ENCODE measurements at regions not wholly inside any gene's neighbourhood (a gene's known extent, or its start where the extent isn't known, plus 50 kb on each side); places are given as distances from the start of the nearest gene placed in this dataset.

DNA sequence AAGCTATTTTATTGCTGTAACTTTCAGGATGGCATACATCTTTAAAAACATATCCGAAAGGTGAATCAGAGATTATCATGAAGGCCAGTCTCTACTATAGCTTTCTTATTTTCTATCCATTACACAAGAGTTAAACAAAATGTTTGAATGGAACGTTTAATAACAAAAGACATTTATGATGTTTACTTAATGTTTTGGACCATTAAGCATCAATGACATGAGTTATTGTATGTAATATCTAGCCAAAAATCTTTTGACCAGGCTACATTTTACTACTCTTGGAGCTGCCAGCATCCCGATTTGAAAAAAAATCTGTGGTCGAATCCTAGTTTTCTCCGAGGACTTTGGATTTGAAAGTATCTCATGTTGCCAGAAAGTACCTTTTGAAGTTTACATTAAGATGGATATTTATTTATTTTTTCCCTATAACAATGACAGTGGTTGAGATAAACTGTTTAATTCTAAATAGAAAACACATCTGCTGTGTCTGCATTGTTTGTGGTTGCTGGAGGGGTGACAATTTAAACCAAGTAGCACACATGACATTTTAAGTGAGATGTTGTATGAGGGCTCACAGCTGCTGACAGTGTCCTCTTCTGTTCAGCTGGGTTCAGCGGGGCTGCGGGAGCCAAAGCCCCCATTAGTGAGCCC lies 293.7 kb upstream of the TCF21 start:
- no peaks in the 10 kb centered on the region for H3K27me3 ChIP-seq (ENCODE audit: low read length)
- no peaks in the 10 kb centered on the region for H3K9me3 ChIP-seq (ENCODE audit: low read length)
- H3K4me1 ChIP-seq (ENCODE audit: low read length), result no peaks in the 10 kb centered on the region
- no peak overlapping the region for H2AFZ ChIP-seq (ENCODE audit: low read length)
- no peak overlapping the region for H3K27ac ChIP-seq (ENCODE audit: low read length)
- no peaks in the 10 kb centered on the region for H3K79me2 ChIP-seq (ENCODE audit: low read length)
- H3K9ac ChIP-seq (ENCODE audit: low read length), result no peak overlapping the region
- H3K4me2 ChIP-seq (ENCODE audit: low read depth, low read length, poor library complexity, severe bottlenecking), result no peak overlapping the region
- H3K9me2 ChIP-seq (replicated peaks; ENCODE audit: insufficient read depth, low read length), result no peaks in the 10 kb centered on the region
- no peak overlapping the region for H3K4me3 ChIP-seq (ENCODE audit: low read length)
- DNase-seq, result no peak
- H4K20me1 ChIP-seq (ENCODE audit: insufficient read depth, low read depth, low read length), result no peaks in the 10 kb centered on the region
- no peaks in the 10 kb centered on the region for H3K36me3 ChIP-seq (ENCODE audit: insufficient read depth, low read length)

DNA sequence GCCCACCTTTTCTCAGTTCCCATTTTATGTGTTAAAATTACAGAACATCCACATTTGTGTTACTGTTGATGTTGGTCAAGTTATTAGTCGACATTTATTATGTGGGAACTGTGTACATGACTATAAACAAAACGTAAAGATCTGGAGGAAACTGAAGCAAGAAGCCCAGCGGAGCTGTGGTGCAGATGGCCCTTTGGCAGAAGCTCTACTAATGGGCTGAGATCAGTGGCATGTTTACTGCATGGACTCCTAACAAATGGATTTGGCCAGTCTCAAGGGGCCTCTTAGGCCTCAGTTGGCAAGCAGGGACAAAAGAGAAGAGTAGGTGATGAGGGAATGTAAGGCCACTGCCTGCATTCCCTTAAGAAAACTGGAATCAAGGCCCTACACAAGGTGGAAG lies 282.1 kb upstream of the TCF21 start:
- no peaks in the 10 kb centered on the region for H3K36me3 ChIP-seq (ENCODE audit: insufficient read depth, low read length)
- no peaks in the 10 kb centered on the region for H3K9me3 ChIP-seq (ENCODE audit: low read length)
- no peaks in the 10 kb centered on the region for H3K79me2 ChIP-seq (ENCODE audit: low read length)
- no peak overlapping the region for H3K9ac ChIP-seq (ENCODE audit: low read length)
- no peak overlapping the region for H3K27ac ChIP-seq (ENCODE audit: low read length)
- H3K4me1 ChIP-seq (ENCODE audit: low read length), result no peaks in the 10 kb centered on the region
- no peak for DNase-seq
- H4K20me1 ChIP-seq (ENCODE audit: insufficient read depth, low read depth, low read length), result no peaks in the 10 kb centered on the region
- no peak overlapping the region for H3K4me3 ChIP-seq (ENCODE audit: low read length)
- no peaks in the 10 kb centered on the region for H3K27me3 ChIP-seq (ENCODE audit: low read length)
- no peak overlapping the region for H3K4me2 ChIP-seq (ENCODE audit: low read depth, low read length, poor library complexity, severe bottlenecking)
- H3K9me2 ChIP-seq (replicated peaks; ENCODE audit: insufficient read depth, low read length), result no peaks in the 10 kb centered on the region
- H2AFZ ChIP-seq (ENCODE audit: low read length), result no peak overlapping the region

DNA sequence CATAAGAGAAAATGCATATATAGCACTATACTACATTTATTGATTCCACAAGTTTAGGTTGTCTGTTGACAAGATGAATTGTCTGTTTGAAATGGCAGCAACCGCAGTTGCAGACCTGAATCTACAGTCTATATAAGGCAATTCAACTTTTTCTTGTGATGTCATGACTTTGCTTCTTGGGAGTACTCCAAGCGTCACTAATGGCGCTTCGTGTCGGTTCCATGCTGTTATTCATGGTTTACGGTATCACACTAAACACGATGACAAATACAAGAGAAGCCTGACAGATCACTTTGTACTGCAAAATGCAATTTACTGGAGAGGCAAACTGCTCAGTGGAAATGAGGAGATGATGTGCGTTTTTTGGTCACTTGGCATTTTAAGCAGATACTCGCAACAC lies 280.3 kb upstream of the TCF21 start:
- H3K9me2 ChIP-seq (replicated peaks; ENCODE audit: insufficient read depth, low read length), result no peaks in the 10 kb centered on the region
- H3K36me3 ChIP-seq (ENCODE audit: insufficient read depth, low read length), result no peaks in the 10 kb centered on the region
- H3K9me3 ChIP-seq (ENCODE audit: low read length), result no peaks in the 10 kb centered on the region
- no peak overlapping the region for H3K9ac ChIP-seq (ENCODE audit: low read length)
- no peak overlapping the region for H3K4me2 ChIP-seq (ENCODE audit: low read depth, low read length, poor library complexity, severe bottlenecking)
- no peaks in the 10 kb centered on the region for H3K79me2 ChIP-seq (ENCODE audit: low read length)
- no peaks in the 10 kb centered on the region for H3K4me1 ChIP-seq (ENCODE audit: low read length)
- no peak overlapping the region for H3K4me3 ChIP-seq (ENCODE audit: low read length)
- H2AFZ ChIP-seq (ENCODE audit: low read length), result no peak overlapping the region
- H3K27ac ChIP-seq (ENCODE audit: low read length), result no peak overlapping the region
- DNase-seq, result no peak
- H3K27me3 ChIP-seq (ENCODE audit: low read length), result no peaks in the 10 kb centered on the region
- H4K20me1 ChIP-seq (ENCODE audit: insufficient read depth, low read depth, low read length), result no peaks in the 10 kb centered on the region

DNA sequence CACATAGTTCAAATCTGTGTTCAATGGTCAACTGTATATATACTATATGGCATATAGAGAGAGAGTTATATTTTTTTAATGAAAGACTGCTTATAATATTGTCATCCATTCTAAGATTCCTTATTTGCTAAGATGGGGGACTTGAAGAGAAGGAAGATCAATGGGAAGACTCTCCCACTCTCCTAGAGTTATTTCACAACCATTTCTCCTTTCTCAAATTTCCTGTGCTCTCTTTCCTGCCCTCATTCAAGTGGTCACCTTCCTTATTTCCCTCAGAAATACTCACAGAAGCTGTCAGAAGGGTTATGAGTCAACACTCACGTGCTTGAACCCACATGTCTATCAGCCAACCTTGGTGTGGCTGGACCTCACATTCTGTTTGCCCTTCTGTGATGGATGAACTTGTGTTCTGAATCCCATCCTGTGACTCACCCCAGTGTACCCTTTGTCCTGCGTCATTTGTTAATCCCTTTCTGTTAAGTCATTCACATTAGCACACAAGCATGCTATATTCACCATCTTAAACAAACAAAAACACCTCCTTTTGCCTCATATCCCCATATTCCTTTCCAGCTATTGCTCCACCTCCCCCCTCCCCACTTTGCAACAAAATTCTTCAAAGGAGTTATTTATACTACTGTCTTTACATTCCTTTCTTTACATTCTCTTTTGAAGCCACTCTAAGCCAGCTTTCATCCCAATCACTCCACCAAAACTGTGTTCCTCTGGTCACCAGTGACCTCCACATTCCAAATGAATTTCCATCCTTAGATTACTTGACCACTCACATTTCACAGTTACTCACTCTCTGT lies 279.3 kb upstream of the TCF21 start:
- Histone ChIP-seq H3K9me3 (ENCODE audit: low read length) (no peaks in the 10 kb centered on the region), H3K36me3 (ENCODE audit: insufficient read depth, low read length) (no peaks in the 10 kb centered on the region), H3K27ac (ENCODE audit: low read length) (no peak overlapping the region), H3K4me3 (ENCODE audit: low read length) (no peak overlapping the region), H3K4me2 (ENCODE audit: low read depth, low read length, poor library complexity, severe bottlenecking) (no peak overlapping the region), H4K20me1 (ENCODE audit: insufficient read depth, low read depth, low read length) (no peaks in the 10 kb centered on the region), H3K9me2 (replicated peaks; ENCODE audit: insufficient read depth, low read length) (no peaks in the 10 kb centered on the region), H3K27me3 (ENCODE audit: low read length) (no peaks in the 10 kb centered on the region), H2AFZ (ENCODE audit: low read length) (no peak overlapping the region), H3K79me2 (ENCODE audit: low read length) (no peaks in the 10 kb centered on the region), H3K4me1 (ENCODE audit: low read length) (no peaks in the 10 kb centered on the region), H3K9ac (ENCODE audit: low read length) (no peak overlapping the region)
- DNase-seq, result no peak

DNA sequence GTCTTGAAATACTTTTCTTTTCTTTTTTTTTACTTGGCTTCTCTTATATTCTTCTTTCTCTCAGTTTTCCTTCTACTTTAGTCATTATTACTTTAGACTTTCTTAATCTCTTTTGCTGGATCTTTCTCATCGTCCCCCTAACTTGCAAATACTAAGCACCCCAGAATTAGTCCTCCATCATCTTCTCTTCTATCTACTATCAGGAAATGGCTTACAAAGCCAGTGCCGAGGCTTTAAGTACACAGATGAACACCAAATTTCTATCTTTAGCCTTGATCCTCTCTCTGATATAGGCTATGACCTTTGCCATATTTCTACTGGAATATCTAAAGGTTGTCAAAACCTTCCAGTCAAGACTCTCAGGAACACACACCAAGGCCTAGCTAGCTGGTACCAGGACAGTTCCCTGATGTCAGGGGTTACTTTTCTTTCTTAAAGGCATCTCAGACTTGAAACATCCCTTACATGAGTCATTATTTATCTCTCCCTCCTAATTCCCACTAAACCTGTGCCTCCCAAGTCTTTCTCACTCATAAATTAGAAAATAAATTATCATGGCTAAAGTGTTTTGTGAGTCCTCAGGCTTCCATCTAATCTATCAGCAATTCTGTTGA lies 278.6 kb upstream of the TCF21 start:
- H3K4me2 ChIP-seq (ENCODE audit: low read depth, low read length, poor library complexity, severe bottlenecking), result no peak overlapping the region
- no peak for DNase-seq
- no peak overlapping the region for H2AFZ ChIP-seq (ENCODE audit: low read length)
- H3K4me3 ChIP-seq (ENCODE audit: low read length), result no peak overlapping the region
- no peaks in the 10 kb centered on the region for H3K27me3 ChIP-seq (ENCODE audit: low read length)
- no peaks in the 10 kb centered on the region for H3K36me3 ChIP-seq (ENCODE audit: insufficient read depth, low read length)
- H3K27ac ChIP-seq (ENCODE audit: low read length), result no peak overlapping the region
- no peaks in the 10 kb centered on the region for H3K79me2 ChIP-seq (ENCODE audit: low read length)
- H3K9me3 ChIP-seq (ENCODE audit: low read length), result no peaks in the 10 kb centered on the region
- no peak overlapping the region for H3K9ac ChIP-seq (ENCODE audit: low read length)
- H4K20me1 ChIP-seq (ENCODE audit: insufficient read depth, low read depth, low read length), result no peaks in the 10 kb centered on the region
- no peaks in the 10 kb centered on the region for H3K4me1 ChIP-seq (ENCODE audit: low read length)
- H3K9me2 ChIP-seq (replicated peaks; ENCODE audit: insufficient read depth, low read length), result no peaks in the 10 kb centered on the region

DNA sequence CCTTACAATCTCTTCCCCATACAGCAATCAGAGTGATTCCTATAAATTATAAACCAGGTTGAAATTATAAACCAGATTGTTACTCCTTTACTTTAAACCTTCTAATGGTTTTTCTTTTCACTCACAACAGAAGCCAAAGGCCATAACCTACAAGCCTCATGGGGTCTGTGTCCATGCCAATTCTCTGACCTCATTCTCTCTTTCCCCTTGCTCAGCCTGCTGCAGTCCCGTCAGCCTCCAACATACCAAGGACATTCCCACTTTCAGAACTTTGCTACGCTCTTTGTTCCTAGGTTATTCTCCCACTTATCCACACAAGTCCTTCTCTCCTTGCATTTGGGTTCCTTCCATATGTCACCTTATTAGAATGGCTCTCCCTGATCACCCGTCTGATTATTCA lies 277.9 kb upstream of the TCF21 start:
- no peak overlapping the region for H3K9ac ChIP-seq (ENCODE audit: low read length)
- no peaks in the 10 kb centered on the region for H3K36me3 ChIP-seq (ENCODE audit: insufficient read depth, low read length)
- no peak overlapping the region for H3K27ac ChIP-seq (ENCODE audit: low read length)
- no peaks in the 10 kb centered on the region for H3K79me2 ChIP-seq (ENCODE audit: low read length)
- no peak overlapping the region for H2AFZ ChIP-seq (ENCODE audit: low read length)
- no peak overlapping the region for H3K4me2 ChIP-seq (ENCODE audit: low read depth, low read length, poor library complexity, severe bottlenecking)
- no peaks in the 10 kb centered on the region for H3K9me2 ChIP-seq (replicated peaks; ENCODE audit: insufficient read depth, low read length)
- no peak overlapping the region for H3K4me3 ChIP-seq (ENCODE audit: low read length)
- H4K20me1 ChIP-seq (ENCODE audit: insufficient read depth, low read depth, low read length), result no peaks in the 10 kb centered on the region
- H3K9me3 ChIP-seq (ENCODE audit: low read length), result no peaks in the 10 kb centered on the region
- H3K4me1 ChIP-seq (ENCODE audit: low read length), result no peaks in the 10 kb centered on the region
- H3K27me3 ChIP-seq (ENCODE audit: low read length), result no peaks in the 10 kb centered on the region
- no peak for DNase-seq

DNA sequence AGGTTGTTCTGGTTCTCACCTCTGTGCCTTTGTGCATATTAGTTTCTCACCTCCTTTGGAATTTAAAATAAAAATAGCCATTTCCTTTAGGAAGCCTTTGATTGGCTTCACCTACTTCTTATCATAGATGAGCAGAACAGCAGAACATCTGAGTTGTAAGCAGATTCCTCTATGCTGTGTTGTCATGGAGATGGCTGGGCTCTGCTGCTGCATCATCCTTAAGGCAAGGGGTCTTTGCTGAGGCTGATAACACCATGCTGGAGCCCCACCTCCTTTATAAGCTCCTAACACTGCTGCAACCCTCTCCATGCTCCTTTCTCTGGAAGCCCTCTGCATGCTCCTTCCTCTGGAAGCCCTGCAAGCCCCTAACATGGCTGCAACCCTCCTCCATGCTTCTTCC lies 276.5 kb upstream of the TCF21 start:
- no peaks in the 10 kb centered on the region for H3K4me1 ChIP-seq (ENCODE audit: low read length)
- no peaks in the 10 kb centered on the region for H3K27me3 ChIP-seq (ENCODE audit: low read length)
- DNase-seq, result no peak
- no peak overlapping the region for H3K4me2 ChIP-seq (ENCODE audit: low read depth, low read length, poor library complexity, severe bottlenecking)
- H3K9me2 ChIP-seq (replicated peaks; ENCODE audit: insufficient read depth, low read length), result no peaks in the 10 kb centered on the region
- no peak overlapping the region for H3K27ac ChIP-seq (ENCODE audit: low read length)
- no peaks in the 10 kb centered on the region for H4K20me1 ChIP-seq (ENCODE audit: insufficient read depth, low read depth, low read length)
- no peaks in the 10 kb centered on the region for H3K79me2 ChIP-seq (ENCODE audit: low read length)
- no peaks in the 10 kb centered on the region for H3K9me3 ChIP-seq (ENCODE audit: low read length)
- H3K9ac ChIP-seq (ENCODE audit: low read length), result no peak overlapping the region
- H3K4me3 ChIP-seq (ENCODE audit: low read length), result no peak overlapping the region
- H2AFZ ChIP-seq (ENCODE audit: low read length), result no peak overlapping the region
- H3K36me3 ChIP-seq (ENCODE audit: insufficient read depth, low read length), result no peaks in the 10 kb centered on the region

GRCh38 chr6:133613211-133613610 lies 275.7 kb upstream of the TCF21 start:
- Histone ChIP-seq H3K27me3 (ENCODE audit: low read length) (no peaks in the 10 kb centered on the region), H3K36me3 (ENCODE audit: insufficient read depth, low read length) (no peaks in the 10 kb centered on the region), H3K4me1 (ENCODE audit: low read length) (no peaks in the 10 kb centered on the region), H3K27ac (ENCODE audit: low read length) (no peak overlapping the region), H3K4me2 (ENCODE audit: low read depth, low read length, poor library complexity, severe bottlenecking) (no peak overlapping the region), H3K9ac (ENCODE audit: low read length) (no peak overlapping the region), H3K79me2 (ENCODE audit: low read length) (no peaks in the 10 kb centered on the region), H4K20me1 (ENCODE audit: insufficient read depth, low read depth, low read length) (no peaks in the 10 kb centered on the region), H2AFZ (ENCODE audit: low read length) (no peak overlapping the region), H3K4me3 (ENCODE audit: low read length) (no peak overlapping the region), H3K9me3 (ENCODE audit: low read length) (no peaks in the 10 kb centered on the region), H3K9me2 (replicated peaks; ENCODE audit: insufficient read depth, low read length) (no peaks in the 10 kb centered on the region)
- DNase-seq, result no peak

Data from Karpas-422 (cell line).